Naive thymus-derived CD4-positive, alpha-beta T cell (primary cell): ENCODE measurements at regions not wholly inside any gene's neighbourhood (a gene's known extent, or its start where the extent isn't known, plus 50 kb on each side); places are given as distances from the start of the nearest gene placed in this dataset.

Experiments
- ATAC-seq: fragments of 150-1000 bp; cut with Tn5 transposase; 2 replicates; pipeline ENCODE4 v1.10.0; 2021; ENCODE audit warnings: mild to moderate bottlenecking, moderate library complexity
- CTCF ChIA-PET: fragments of 350-600 bp; sonication (Branson Sonifier 250); formaldehyde crosslinking; loops from one replicate; lab custom pipeline; 2021; ENCODE audit warnings: antibody characterized with exemption; lab: Charles Lee
- POLR2A ChIA-PET: fragments of 350-600 bp; sonication (Branson Sonifier 250); formaldehyde crosslinking; loops from one replicate; lab custom pipeline; 2021; ENCODE audit warnings: antibody characterized with exemption, inconsistent platforms; lab: Charles Lee
- DNase-seq, 9 donors: peaks; one replicate each; pipeline versions ENCODE4 v3.0.0 to v3.0.0-alpha.2; 2020 to 2022; ENCODE audit warnings: mixed read lengths in 1 of 9
- H3K27ac ChIP-seq: one replicate; pipeline ENCODE4 v1.7.0; 2013; ENCODE audit warnings: mild to moderate bottlenecking, low read depth, low read length, moderate library complexity
- H3K27me3 ChIP-seq, 2 donors: one replicate each; pipeline ENCODE4 v1.7.0; 2013; ENCODE audit warnings: low read length in 2 of 2, mild to moderate bottlenecking in 2 of 2, moderate library complexity in 2 of 2; ENCODE audit not compliant: control insufficient read depth in 2 of 2, insufficient read depth in 2 of 2
- H3K36me3 ChIP-seq, 3 experiments: 1 replicate in 2 of 3; 2 replicates in 1 of 3; pipeline ENCODE4 v1.7.0; 2013; ENCODE audit warnings: low read length in 3 of 3, mild to moderate bottlenecking in 3 of 3, moderate library complexity in 1 of 3; ENCODE audit not compliant: insufficient read depth in 3 of 3, control insufficient read depth in 2 of 3
- H3K4me1 ChIP-seq, 2 donors: one replicate each; pipeline ENCODE4 v1.7.0; 2013; ENCODE audit warnings: low read length in 2 of 2, mild to moderate bottlenecking in 2 of 2, moderate library complexity in 1 of 2; ENCODE audit not compliant: control insufficient read depth in 2 of 2, insufficient read depth in 2 of 2
- H3K4me3 ChIP-seq: 2 replicates; pipeline ENCODE4 v1.7.0; 2013; ENCODE audit warnings: mild to moderate bottlenecking, low read length
- H3K9me3 ChIP-seq, 3 experiments: 1 replicate in 2 of 3; 2 replicates in 1 of 3; pipeline ENCODE4 v1.7.0; 2013; ENCODE audit warnings: low read length in 3 of 3; ENCODE audit not compliant: control insufficient read depth in 2 of 3
- H3K27ac Mint-ChIP-seq, 9 donors: one replicate each; pipeline ENCODE4 v1.8.0; 2020 to 2022; ENCODE audit warnings: mixed read lengths in 9 of 9, mild to moderate bottlenecking in 8 of 9, moderate library complexity in 5 of 9, inconsistent platforms in 2 of 9
- H3K27me3 Mint-ChIP-seq, 5 donors: one replicate each; pipeline ENCODE4 v1.8.0; 2021 to 2022; ENCODE audit warnings: mixed read lengths in 5 of 5, mild to moderate bottlenecking in 1 of 5
- H3K36me3 Mint-ChIP-seq, 5 donors: one replicate each; pipeline ENCODE4 v1.8.0; 2020 to 2022; ENCODE audit warnings: mixed read lengths in 5 of 5, mild to moderate bottlenecking in 3 of 5, inconsistent platforms in 1 of 5
- H3K4me1 Mint-ChIP-seq, 7 donors: one replicate each; pipeline ENCODE4 v1.8.0; 2020 to 2022; ENCODE audit warnings: mixed read lengths in 7 of 7, mild to moderate bottlenecking in 3 of 7, inconsistent platforms in 1 of 7
- H3K4me3 Mint-ChIP-seq, 10 donors: one replicate each; pipeline ENCODE4 v1.8.0; 2020 to 2022; ENCODE audit warnings: mild to moderate bottlenecking in 10 of 10, mixed read lengths in 10 of 10, moderate library complexity in 6 of 10, inconsistent platforms in 2 of 10
- H3K9me3 Mint-ChIP-seq, 11 donors: one replicate each; pipeline ENCODE4 v1.8.0; 2020 to 2022; ENCODE audit warnings: mixed read lengths in 11 of 11, mild to moderate bottlenecking in 4 of 11, inconsistent platforms in 1 of 11, moderate library complexity in 1 of 11
- intact Hi-C, 2 donors: fragments of 100-400 bp; cut with micrococcal nuclease; formaldehyde crosslinking; loops; one replicate each; pipeline ENCODE4 v1.15.1; 2023

GRCh38 chr4:129246910-129247461 is 151.0 kb downstream of the C4orf33 start:
- no peaks in the 10 kb centered on the region for H3K36me3 ChIP-seq
- no peaks in the 10 kb centered on the region for H3K36me3 Mint-ChIP-seq
- H3K4me3 Mint-ChIP-seq, result no peak overlapping the region
- H3K9me3 Mint-ChIP-seq, result peaks cover 0 to 6% (median 0%) of the 10 kb centered on the region in 11 donors
- POLR2A ChIA-PET, result no interaction called here
- no peaks in the 10 kb centered on the region for H3K27me3 ChIP-seq
- CTCF ChIA-PET, result no interaction called here
- H3K27ac Mint-ChIP-seq, result no peak overlapping the region
- ATAC-seq, result no peak
- no peaks in the 10 kb centered on the region for H3K4me1 ChIP-seq
- H3K4me1 Mint-ChIP-seq, result no peaks in the 10 kb centered on the region
- H3K9me3 ChIP-seq, result no peaks in the 10 kb centered on the region
- DNase-seq, result no peak
- no peak overlapping the region for H3K4me3 ChIP-seq
- H3K27ac ChIP-seq, result no peak overlapping the region
- intact Hi-C loops, result no loop called here
- H3K27me3 Mint-ChIP-seq, result peaks cover 0 to 24% (median 21%) of the 10 kb centered on the region in 5 donors

GRCh38 chr4:129248621-129249020 is 152.7 kb downstream of the C4orf33 start:
- no peaks in the 10 kb centered on the region for H3K4me1 ChIP-seq
- intact Hi-C loops, result no loop called here
- H3K4me3 ChIP-seq, result no peak overlapping the region
- no peak overlapping the region for H3K27ac ChIP-seq
- Mint-ChIP-seq H3K4me3 (no peak overlapping the region), H3K9me3 (peaks cover 0 to 6% (median 0%) of the 10 kb centered on the region in 11 donors), H3K36me3 (no peaks in the 10 kb centered on the region), H3K4me1 (no peaks in the 10 kb centered on the region), H3K27me3 (peaks cover 0 to 22% (median 13%) of the 10 kb centered on the region in 5 donors), H3K27ac (no peak overlapping the region)
- H3K9me3 ChIP-seq, result no peaks in the 10 kb centered on the region
- ChIA-PET CTCF (no interaction called here), POLR2A (no interaction called here)
- DNase-seq (no peak), ATAC-seq (no peak)
- H3K27me3 ChIP-seq, result no peaks in the 10 kb centered on the region
- no peaks in the 10 kb centered on the region for H3K36me3 ChIP-seq

DNA sequence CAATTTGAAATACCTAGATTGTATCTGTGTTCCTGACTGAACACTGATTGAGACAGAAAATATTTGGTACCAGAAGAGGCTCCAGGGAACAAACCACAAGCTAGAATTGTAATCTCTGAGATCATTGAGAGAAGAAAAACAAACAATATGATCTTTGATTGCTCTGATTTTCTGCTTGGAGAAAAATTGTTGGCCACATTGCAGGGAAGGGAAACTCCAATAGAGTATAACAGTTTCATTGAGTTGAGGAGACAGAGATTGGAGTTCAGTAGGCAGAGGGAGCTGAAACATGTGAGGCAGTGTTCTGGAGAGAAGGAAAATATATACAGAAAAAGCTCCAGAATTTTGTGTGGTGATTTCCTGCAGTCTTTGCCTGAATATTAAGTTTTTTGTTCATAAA is 158.2 kb downstream of the C4orf33 start:
- Histone ChIP-seq H3K4me3 (no peak overlapping the region), H3K4me1 (no peaks in the 10 kb centered on the region), H3K27me3 (no peaks in the 10 kb centered on the region), H3K9me3 (no peaks in the 10 kb centered on the region), H3K27ac (no peak overlapping the region), H3K36me3 (no peaks in the 10 kb centered on the region)
- Mint-ChIP-seq H3K4me3 (no peak overlapping the region), H3K4me1 (no peaks in the 10 kb centered on the region), H3K9me3 (peaks cover 0 to 9% (median 0%) of the 10 kb centered on the region in 11 donors), H3K36me3 (no peaks in the 10 kb centered on the region), H3K27ac (no peak overlapping the region), H3K27me3 (peaks cover 3 to 26% (median 16%) of the 10 kb centered on the region in 5 donors)
- intact Hi-C loops, result no loop called here
- ATAC-seq (no peak), DNase-seq (no peak)
- ChIA-PET CTCF (no interaction called here), POLR2A (no interaction called here)

- Histone ChIP-seq H3K36me3 (no peaks in the 10 kb centered on the region), H3K9me3 (no peaks in the 10 kb centered on the region), H3K27me3 (no peaks in the 10 kb centered on the region), H3K27ac (no peak overlapping the region), H3K4me3 (no peak overlapping the region), H3K4me1 (no peaks in the 10 kb centered on the region)
- DNase-seq (no peak), ATAC-seq (no peak)
- CTCF ChIA-PET, result no interaction called here
- Mint-ChIP-seq H3K36me3 (no peaks in the 10 kb centered on the region), H3K9me3 (peaks cover 0 to 9% (median 0%) of the 10 kb centered on the region in 11 donors), H3K27me3 (peaks cover 3 to 29% (median 16%) of the 10 kb centered on the region in 5 donors), H3K4me3 (no peak overlapping the region), H3K4me1 (no peaks in the 10 kb centered on the region), H3K27ac (no peak overlapping the region)
- intact Hi-C loops, result no loop called here
- POLR2A ChIA-PET, result no interaction called here
Measured at GRCh38 chr4:129254526-129254925, 158.6 kb downstream of the C4orf33 start.

DNA sequence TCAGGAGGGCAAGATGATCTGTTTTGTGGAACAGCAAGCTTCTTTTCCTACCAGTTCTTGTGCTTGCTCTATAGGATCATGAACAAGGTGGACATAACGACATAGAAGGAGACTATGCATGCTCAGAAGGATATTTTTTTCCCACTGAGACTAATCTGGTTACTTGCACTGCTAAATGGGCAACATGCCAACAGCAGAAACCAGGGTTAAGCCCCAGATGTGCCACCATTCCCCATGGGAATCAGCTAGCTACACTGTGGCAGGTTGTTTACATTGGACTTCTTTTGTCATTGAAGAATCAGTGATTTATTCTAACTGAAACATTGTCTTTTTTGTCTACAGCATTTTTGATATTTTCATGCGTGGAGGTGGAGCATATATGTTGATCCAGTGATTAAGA is 165.6 kb downstream of the C4orf33 start:
- Mint-ChIP-seq H3K27me3 (peaks cover 2 to 12% (median 6%) of the 10 kb centered on the region in 5 donors), H3K9me3 (no peaks in the 10 kb centered on the region), H3K27ac (no peak overlapping the region), H3K36me3 (no peaks in the 10 kb centered on the region), H3K4me3 (no peak overlapping the region), H3K4me1 (peaks cover 0 to 10% (median 6%) of the 10 kb centered on the region in 7 donors)
- ChIA-PET POLR2A (no interaction called here), CTCF (no interaction called here)
- H3K4me1 ChIP-seq, result no peaks in the 10 kb centered on the region
- H3K27me3 ChIP-seq, result no peaks in the 10 kb centered on the region
- intact Hi-C loops, result no loop called here
- H3K9me3 ChIP-seq, result no peaks in the 10 kb centered on the region
- H3K36me3 ChIP-seq, result no peaks in the 10 kb centered on the region
- H3K27ac ChIP-seq, result no peak overlapping the region
- DNase-seq, result no peak
- no peak for ATAC-seq
- no peak overlapping the region for H3K4me3 ChIP-seq

DNA sequence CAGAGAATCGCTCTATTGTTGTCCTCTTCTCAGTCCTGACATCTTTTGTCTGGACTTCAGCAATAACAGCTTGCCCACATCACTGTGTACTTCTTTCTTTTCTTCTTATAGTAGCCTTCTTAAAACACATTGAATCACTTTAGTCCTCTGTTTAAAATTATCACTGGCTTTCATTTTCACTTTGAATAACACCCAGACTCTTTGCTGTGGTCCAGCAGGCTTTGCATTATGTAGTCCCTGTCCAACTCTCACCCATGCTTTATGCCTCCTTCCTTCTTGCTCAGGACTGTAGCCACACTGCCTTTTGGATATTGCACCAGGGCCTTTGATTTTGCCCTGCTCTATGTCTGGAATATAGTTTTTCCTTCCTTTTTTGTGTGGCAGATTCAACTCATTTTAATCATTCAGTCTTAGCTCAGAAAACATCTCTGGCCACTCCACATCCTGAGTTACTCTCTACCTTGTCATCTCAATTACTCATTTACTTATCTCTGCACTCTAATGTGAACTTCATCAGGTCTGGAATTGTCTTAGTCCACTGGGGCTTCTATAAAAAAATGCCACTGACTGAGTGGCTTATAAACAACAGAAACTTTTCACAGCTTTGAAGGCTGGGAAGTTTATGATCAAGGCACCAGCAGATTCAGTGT is 168.2 kb downstream of the C4orf33 start:
- CTCF ChIA-PET, result no interaction called here
- H3K9me3 Mint-ChIP-seq, result no peaks in the 10 kb centered on the region
- Histone ChIP-seq H3K4me1 (no peaks in the 10 kb centered on the region), H3K9me3 (no peaks in the 10 kb centered on the region), H3K36me3 (no peaks in the 10 kb centered on the region), H3K27me3 (no peaks in the 10 kb centered on the region), H3K4me3 (no peak overlapping the region), H3K27ac (no peak overlapping the region)
- H3K27ac Mint-ChIP-seq, result peak overlapping the region in 1 of 9 donors; percentile 5
- peaks cover 0 to 10% (median 6%) of the 10 kb centered on the region in 7 donors for H3K4me1 Mint-ChIP-seq
- no peak for ATAC-seq
- DNase-seq, result no peak
- H3K4me3 Mint-ChIP-seq, result peak overlapping the region in 7 of 10 donors; percentile 1 to 52 (median 22)
- H3K36me3 Mint-ChIP-seq, result no peaks in the 10 kb centered on the region
- intact Hi-C loops, result no loop called here
- POLR2A ChIA-PET, result no interaction called here
- H3K27me3 Mint-ChIP-seq, result peaks cover 0 to 14% (median 8%) of the 10 kb centered on the region in 5 donors

DNA sequence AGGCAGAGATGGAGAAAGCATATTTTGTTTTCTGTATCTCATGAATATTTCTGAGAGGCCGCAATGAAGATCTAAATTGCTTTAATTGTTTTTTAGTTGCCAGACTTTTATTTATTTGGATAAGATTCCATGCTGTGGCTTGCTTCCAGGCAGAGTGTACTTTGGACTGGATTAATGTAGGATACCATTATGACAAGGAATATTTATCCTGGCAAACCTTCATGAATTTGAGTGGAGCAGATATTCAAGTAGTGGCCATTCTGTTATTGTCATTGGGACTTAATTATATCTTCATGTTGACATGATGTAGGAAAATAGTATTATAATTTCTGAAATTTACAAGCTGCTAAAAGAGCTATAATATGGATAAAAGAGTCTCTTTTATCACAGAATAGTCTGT is 182.9 kb downstream of the C4orf33 start:
- DNase-seq (no peak), ATAC-seq (no peak)
- H3K4me3 Mint-ChIP-seq, result no peak overlapping the region
- no peaks in the 10 kb centered on the region for H3K4me1 Mint-ChIP-seq
- CTCF ChIA-PET, result no interaction called here
- no peaks in the 10 kb centered on the region for H3K4me1 ChIP-seq
- no peak overlapping the region for H3K27ac Mint-ChIP-seq
- H3K27me3 Mint-ChIP-seq, result peaks cover 0 to 6% (median 4%) of the 10 kb centered on the region in 5 donors
- intact Hi-C loops, result no loop called here
- no peak overlapping the region for H3K4me3 ChIP-seq
- POLR2A ChIA-PET, result no interaction called here
- H3K36me3 ChIP-seq, result no peaks in the 10 kb centered on the region
- H3K9me3 Mint-ChIP-seq, result peaks cover 0 to 1% (median 0%) of the 10 kb centered on the region in 11 donors
- no peak overlapping the region for H3K27ac ChIP-seq
- H3K27me3 ChIP-seq, result no peaks in the 10 kb centered on the region
- H3K36me3 Mint-ChIP-seq, result no peaks in the 10 kb centered on the region
- no peaks in the 10 kb centered on the region for H3K9me3 ChIP-seq
